NT2/D1 (cell line): ENCODE measurements at regions not wholly inside any gene's neighbourhood (a gene's known extent, or its start where the extent isn't known, plus 50 kb on each side); places are given as distances from the start of the nearest gene placed in this dataset.

Experiments used
- DNase-seq: peaks from one replicate; pipeline ENCODE4 v3.0.0-alpha.2; 2011; ENCODE audit warnings: low read depth, low spot score
- H3K27me3 ChIP-seq: 2 replicates; pipeline ENCODE4 v1.6.0; 2011; ENCODE audit warnings: mild to moderate bottlenecking; ENCODE audit not compliant: insufficient read length, insufficient read depth
- H3K36me3 ChIP-seq: 2 replicates; pipeline ENCODE4 v1.6.1; 2011; ENCODE audit warnings: mild to moderate bottlenecking, low read length, mixed read lengths; ENCODE audit not compliant: insufficient read depth, insufficient read length
- H3K4me1 ChIP-seq: 2 replicates; pipeline ENCODE4 v1.5.1; 2011; ENCODE audit not compliant: insufficient read depth, insufficient read length
- H3K4me3 ChIP-seq: 2 replicates; pipeline ENCODE4 v1.5.1; 2011; ENCODE audit warnings: low read depth; ENCODE audit not compliant: insufficient read length
- H3K9ac ChIP-seq: 2 replicates; pipeline ENCODE4 v1.6.0; 2011; ENCODE audit warnings: low read depth; ENCODE audit not compliant: insufficient read length
- H3K9me3 ChIP-seq: 2 replicates; pipeline ENCODE4 v1.5.1; 2011; ENCODE audit warnings: mild to moderate bottlenecking, low read length; ENCODE audit not compliant: insufficient read depth
- SUZ12 ChIP-seq: IDR thresholded peaks from 2 replicates; pipeline ENCODE4 v1.6.1; 2011; ENCODE audit not compliant: insufficient read length, insufficient read depth; ENCODE audit errors: extremely low read depth
- YY1 ChIP-seq: IDR thresholded peaks from 2 replicates; pipeline ENCODE4 v1.6.1; 2011; ENCODE audit not compliant: insufficient read length, insufficient read depth
- ZNF274 ChIP-seq: IDR thresholded peaks from 2 replicates; pipeline ENCODE4 v1.6.1; 2011; ENCODE audit warnings: mild to moderate bottlenecking, low read depth, low read length

- DNase-seq, result no peak
- H3K4me1 ChIP-seq, result no peaks in the 10 kb centered on the region
- H3K36me3 ChIP-seq, result no peaks in the 10 kb centered on the region
- no peak for TF ChIP-seq YY1
- TF ChIP-seq SUZ12, result no peak
- TF ChIP-seq ZNF274, result no peak
- H3K9ac ChIP-seq, result no peak overlapping the region
- peaks cover 56% of the 10 kb centered on the region for H3K9me3 ChIP-seq
- no peaks in the 10 kb centered on the region for H3K27me3 ChIP-seq
- no peak overlapping the region for H3K4me3 ChIP-seq
Measured at GRCh38 chr6:12348530-12349511, 58.7 kb downstream of the EDN1 start.

- no peaks in the 10 kb centered on the region for H3K27me3 ChIP-seq
- no peak for DNase-seq
- no peak overlapping the region for H3K4me3 ChIP-seq
- H3K4me1 ChIP-seq, result peaks cover 6% of the 10 kb centered on the region
- H3K9ac ChIP-seq, result no peak overlapping the region
- H3K9me3 ChIP-seq, result peaks cover 58% of the 10 kb centered on the region
- TF ChIP-seq YY1, result no peak
- TF ChIP-seq SUZ12, result no peak
- no peak for TF ChIP-seq ZNF274
- no peaks in the 10 kb centered on the region for H3K36me3 ChIP-seq
Measured at GRCh38 chr6:12350644-12351170, 60.5 kb downstream of the EDN1 start.

DNA sequence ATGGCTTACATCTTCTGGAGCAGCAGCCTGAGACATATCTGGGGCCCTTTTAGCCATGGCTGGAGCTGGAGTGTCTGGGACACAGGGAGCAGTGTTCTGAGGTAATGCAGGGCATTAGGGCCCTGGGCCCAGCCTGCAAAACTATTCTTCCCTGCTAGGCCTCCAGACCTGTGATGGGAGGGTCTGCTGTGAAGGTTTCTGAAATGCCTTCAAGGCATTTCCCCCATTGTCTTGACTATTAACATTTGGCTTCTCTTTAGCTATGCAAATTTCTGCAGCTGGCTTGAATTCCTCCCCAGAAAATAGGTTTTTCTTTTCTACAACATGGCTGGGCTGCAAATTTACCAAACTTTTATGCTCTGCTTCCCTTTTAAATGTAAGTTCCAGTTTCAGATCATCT is 61.5 kb downstream of the EDN1 start:
- Histone ChIP-seq H3K4me3 (no peak overlapping the region), H3K36me3 (no peaks in the 10 kb centered on the region), H3K9ac (no peak overlapping the region), H3K27me3 (no peaks in the 10 kb centered on the region), H3K4me1 (peaks cover 6% of the 10 kb centered on the region), H3K9me3 (peaks cover 58% of the 10 kb centered on the region)
- TF ChIP-seq YY1 (no peak), ZNF274 (no peak), SUZ12 (no peak)
- peak; percentile 67 for DNase-seq

DNA sequence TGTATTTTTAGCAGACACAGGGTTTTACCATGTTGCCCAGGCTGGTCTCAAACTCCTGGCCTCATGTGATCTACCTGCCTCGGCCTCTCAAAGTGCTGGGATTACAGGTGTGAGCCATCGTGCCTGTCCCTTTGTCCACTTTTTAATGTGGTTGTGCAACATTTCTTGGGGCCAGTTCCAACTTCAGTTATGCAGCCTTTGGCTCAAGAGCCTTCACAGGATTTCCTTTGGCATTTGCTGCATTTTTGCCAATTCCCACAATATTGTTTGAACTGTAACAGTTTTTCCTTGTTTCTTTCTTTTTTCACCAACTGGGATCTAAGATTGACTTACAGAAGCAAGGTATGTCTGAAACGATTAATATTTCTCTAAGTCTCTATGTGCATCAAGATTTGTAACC is 63.6 kb downstream of the EDN1 start:
- Histone ChIP-seq H3K9ac (no peak overlapping the region), H3K9me3 (peaks cover 53% of the 10 kb centered on the region), H3K27me3 (no peaks in the 10 kb centered on the region), H3K36me3 (no peaks in the 10 kb centered on the region), H3K4me1 (peaks cover 6% of the 10 kb centered on the region), H3K4me3 (no peak overlapping the region)
- TF ChIP-seq ZNF274, result no peak
- DNase-seq, result no peak

DNA sequence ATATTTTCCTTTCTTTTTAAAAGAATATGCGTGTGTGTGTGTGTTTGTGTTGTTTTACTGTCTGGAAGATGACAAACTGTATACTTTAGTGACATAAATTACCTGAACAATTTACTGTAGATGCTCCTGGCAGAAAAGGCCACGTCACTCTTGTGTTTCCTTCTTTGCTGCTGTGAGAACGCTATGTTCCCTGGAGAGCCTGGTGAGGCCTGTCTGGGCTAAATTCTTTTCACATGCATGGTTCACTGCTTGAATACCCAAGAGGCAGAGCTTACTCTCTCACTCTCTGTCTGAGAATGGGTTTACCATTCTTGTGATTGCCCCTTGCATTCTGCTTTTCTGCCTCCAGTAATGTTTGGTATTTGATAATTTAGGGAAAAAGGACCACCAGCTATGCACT is 64.3 kb downstream of the EDN1 start:
- Histone ChIP-seq H3K36me3 (no peaks in the 10 kb centered on the region), H3K27me3 (no peaks in the 10 kb centered on the region), H3K4me1 (peaks cover 6% of the 10 kb centered on the region), H3K9me3 (peaks cover 45% of the 10 kb centered on the region), H3K9ac (no peak overlapping the region), H3K4me3 (no peak overlapping the region)
- peak; percentile 56 for DNase-seq
- TF ChIP-seq SUZ12, result no peak
- no peak for TF ChIP-seq YY1
- TF ChIP-seq ZNF274, result no peak

DNA sequence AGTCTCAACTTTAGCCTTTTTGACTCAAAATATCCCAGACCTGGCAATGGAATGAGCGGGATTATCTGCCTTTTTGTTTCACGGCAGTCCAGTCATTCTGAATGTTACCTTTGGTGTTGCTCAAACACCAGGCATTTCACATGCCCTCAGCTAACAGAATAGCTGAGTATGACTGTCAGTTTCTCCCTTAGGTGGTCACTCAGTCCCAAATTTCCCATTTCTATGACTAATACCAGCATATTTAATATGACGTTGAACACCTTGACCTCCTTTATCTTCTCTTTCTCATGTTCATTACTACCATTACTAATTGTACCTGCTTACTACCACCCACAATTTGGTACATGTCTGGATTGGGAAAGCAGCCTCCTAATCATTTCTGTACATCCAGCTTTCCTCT is 65.2 kb downstream of the EDN1 start:
- no peaks in the 10 kb centered on the region for H3K27me3 ChIP-seq
- peaks cover 6% of the 10 kb centered on the region for H3K4me1 ChIP-seq
- H3K9me3 ChIP-seq, result peaks cover 39% of the 10 kb centered on the region
- no peak overlapping the region for H3K9ac ChIP-seq
- no peak overlapping the region for H3K4me3 ChIP-seq
- no peaks in the 10 kb centered on the region for H3K36me3 ChIP-seq
- DNase-seq, result no peak
- TF ChIP-seq ZNF274 (no peak), SUZ12 (no peak), YY1 (no peak)

- Histone ChIP-seq H3K4me1 (peaks cover 6% of the 10 kb centered on the region), H3K36me3 (no peaks in the 10 kb centered on the region), H3K9me3 (peaks cover 38% of the 10 kb centered on the region), H3K27me3 (no peaks in the 10 kb centered on the region), H3K4me3 (no peak overlapping the region), H3K9ac (no peak overlapping the region)
- TF ChIP-seq SUZ12, result no peak
- no peak for DNase-seq
Measured at GRCh38 chr6:12356431-12356830, 66.3 kb downstream of the EDN1 start.
